Neuron (in vitro differentiated cells): ENCODE measurements at regions not wholly inside any gene's neighbourhood (a gene's known extent, or its start where the extent isn't known, plus 50 kb on each side); places are given as distances from the start of the nearest gene placed in this dataset.

Experiments
- H2AFZ ChIP-seq: one replicate; pipeline ENCODE4 v1.6.1; 2013; ENCODE audit warnings: low read depth, mild to moderate bottlenecking, inconsistent platforms, low read length, moderate library complexity
- H3K27me3 ChIP-seq: one replicate; pipeline ENCODE4 v1.6.1; 2013; ENCODE audit warnings: low read length; ENCODE audit not compliant: insufficient read depth
- H3K36me3 ChIP-seq: one replicate; pipeline ENCODE4 v1.6.1; 2013; ENCODE audit warnings: low read length; ENCODE audit not compliant: insufficient read depth
- H3K4me1 ChIP-seq: one replicate; pipeline ENCODE4 v1.6.1; 2013; ENCODE audit warnings: low read length; ENCODE audit not compliant: insufficient read depth
- H3K4me3 ChIP-seq: 2 replicates; pipeline ENCODE4 v1.5.1; 2013; ENCODE audit warnings: mild to moderate bottlenecking, low read length, moderate library complexity
- H3K9me3 ChIP-seq: one replicate; pipeline ENCODE4 v1.6.1; 2013; ENCODE audit warnings: low read length

DNA sequence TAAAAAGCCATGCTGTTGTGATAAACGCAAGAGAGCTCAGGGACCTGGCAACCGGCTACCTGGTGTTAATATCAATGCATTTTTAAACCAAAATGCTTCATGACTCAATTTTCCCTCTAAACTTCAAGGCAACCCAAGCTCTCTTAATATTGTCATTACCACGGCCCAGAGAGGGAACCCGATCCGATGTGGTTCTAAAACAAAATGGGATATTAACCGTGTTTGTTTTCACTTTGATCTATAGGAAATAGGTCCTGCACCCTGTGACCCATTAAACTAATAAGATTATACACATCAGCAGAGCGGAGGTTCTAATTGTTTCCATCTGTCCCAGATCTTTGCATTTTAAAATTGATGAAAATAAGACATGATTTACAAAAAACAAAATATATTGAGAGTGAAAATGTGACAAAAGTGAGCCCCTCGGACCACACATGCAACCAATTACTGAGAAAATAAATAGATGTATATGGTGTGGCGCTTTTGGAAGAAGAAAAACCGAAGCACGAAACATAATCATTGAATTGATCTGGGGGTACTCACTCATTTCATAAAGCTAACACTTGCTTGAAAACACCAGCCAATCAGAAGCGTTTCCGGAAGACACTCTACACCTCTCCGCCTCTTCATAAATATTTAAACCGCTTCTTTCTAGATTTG is 290.3 kb upstream of the NFE2L3 start:
- H3K4me1 ChIP-seq, result peaks cover 20% of the 10 kb centered on the region
- peak overlapping the region; percentile 22 for H3K4me3 ChIP-seq
- no peak overlapping the region for H2AFZ ChIP-seq
- H3K9me3 ChIP-seq, result peaks cover 4% of the 10 kb centered on the region
- H3K36me3 ChIP-seq, result no peaks in the 10 kb centered on the region
- H3K27me3 ChIP-seq, result peaks cover 70% of the 10 kb centered on the region

DNA sequence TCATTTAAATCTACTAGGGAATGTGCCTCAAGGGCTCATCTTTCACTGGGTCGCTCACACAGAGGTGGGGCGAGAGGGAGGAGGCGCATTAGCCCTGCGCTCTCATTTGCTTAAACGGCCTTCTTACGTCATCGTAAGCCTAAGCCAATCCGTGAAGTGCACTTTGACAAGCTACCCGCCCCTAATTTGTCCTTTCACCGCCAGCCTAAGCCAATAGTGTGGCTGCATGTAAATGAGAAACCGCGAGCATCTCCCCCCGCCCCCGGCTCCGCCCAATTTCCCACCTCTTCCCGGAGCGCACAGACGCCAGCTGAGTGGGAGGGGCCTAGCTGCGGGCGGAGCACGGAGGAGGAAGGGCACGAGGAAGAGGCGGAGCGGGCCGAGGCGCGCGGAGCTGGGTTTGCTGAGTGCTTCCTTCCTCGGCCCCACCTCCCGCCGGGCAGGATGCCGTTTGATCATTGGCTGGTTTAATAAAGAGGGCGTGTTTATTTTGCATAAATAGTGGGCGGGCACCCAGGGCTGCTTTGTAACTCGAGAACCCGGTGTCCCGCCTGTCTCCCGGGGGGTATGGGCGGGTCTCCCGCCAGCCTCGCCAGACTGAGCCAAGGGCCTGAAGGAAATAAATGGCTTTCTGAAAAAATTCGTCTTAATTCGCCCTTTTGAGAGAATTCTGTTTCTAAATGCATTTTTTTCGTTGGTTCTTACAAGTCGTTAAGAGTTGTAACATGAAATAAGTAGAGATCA is 289.6 kb upstream of the NFE2L3 start:
- peak overlapping the region; percentile 22 for H3K4me3 ChIP-seq
- peaks cover 20% of the 10 kb centered on the region for H3K4me1 ChIP-seq
- no peaks in the 10 kb centered on the region for H3K36me3 ChIP-seq
- H3K9me3 ChIP-seq, result peaks cover 4% of the 10 kb centered on the region
- H3K27me3 ChIP-seq, result peaks cover 70% of the 10 kb centered on the region
- no peak overlapping the region for H2AFZ ChIP-seq

DNA sequence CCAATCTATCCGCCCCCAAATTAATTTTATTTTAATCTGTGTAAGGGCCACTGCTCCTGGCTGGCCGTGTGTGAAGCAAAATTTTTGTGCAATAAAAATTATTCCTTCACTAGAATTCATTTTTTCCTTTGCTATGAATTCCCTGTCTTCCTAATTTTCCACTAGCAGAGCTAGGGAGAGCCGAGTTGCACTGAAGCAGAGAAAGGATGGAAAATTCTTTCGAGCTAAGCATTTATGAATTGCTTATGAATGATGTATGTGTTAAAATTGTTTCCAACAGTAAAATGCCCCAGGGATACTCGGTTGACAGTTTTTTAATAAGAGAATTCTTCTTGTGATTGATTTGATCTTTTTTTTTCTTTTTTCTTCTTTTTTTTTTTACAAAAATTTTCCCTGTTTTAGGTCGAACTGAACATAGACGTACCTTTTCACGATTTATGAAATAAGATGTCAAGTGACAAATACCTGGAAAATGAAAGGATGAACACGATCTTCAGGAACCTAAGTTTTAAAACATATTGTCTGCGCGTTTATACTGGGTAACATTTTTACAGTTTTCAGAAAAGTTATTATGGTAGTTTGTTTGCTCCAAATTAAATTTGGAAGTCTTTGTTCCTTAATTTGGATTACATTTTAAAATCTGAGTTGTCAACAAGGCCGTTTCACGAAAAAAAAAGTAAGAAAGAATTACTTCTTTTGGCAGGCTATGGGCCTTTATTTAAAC is 288.8 kb upstream of the NFE2L3 start:
- Histone ChIP-seq H3K4me3 (peak overlapping the region; percentile 10), H3K27me3 (peaks cover 63% of the 10 kb centered on the region)

DNA sequence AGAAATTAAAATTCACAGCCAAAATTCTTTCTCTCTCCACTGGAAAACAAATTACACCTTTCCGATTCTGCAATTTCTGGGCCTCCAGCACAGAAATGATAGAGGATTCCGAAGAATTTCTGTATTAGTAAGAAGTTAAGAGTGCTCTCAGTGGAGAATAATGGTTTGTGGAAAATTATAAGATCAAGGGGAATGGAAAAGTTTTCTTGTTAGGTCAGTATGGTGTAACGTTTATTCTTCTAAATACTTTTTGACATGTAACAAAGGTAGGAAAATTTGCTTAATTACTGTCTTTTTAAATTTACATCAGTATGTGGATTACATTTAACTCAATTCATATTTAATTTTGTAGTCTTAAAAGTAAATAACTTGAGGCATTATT is 288.3 kb upstream of the NFE2L3 start:
- peaks cover 63% of the 10 kb centered on the region for H3K27me3 ChIP-seq
- H3K36me3 ChIP-seq, result no peaks in the 10 kb centered on the region
- no peak overlapping the region for H2AFZ ChIP-seq
- H3K4me1 ChIP-seq, result peaks cover 12% of the 10 kb centered on the region
- no peak overlapping the region for H3K4me3 ChIP-seq
- H3K9me3 ChIP-seq, result peaks cover 4% of the 10 kb centered on the region

More for the DNA sequence above, 288.8 kb upstream of the NFE2L3 start:
- H2AFZ ChIP-seq, result no peak overlapping the region
- H3K4me1 ChIP-seq, result peaks cover 14% of the 10 kb centered on the region
- peaks cover 4% of the 10 kb centered on the region for H3K9me3 ChIP-seq
- H3K36me3 ChIP-seq, result no peaks in the 10 kb centered on the region

DNA sequence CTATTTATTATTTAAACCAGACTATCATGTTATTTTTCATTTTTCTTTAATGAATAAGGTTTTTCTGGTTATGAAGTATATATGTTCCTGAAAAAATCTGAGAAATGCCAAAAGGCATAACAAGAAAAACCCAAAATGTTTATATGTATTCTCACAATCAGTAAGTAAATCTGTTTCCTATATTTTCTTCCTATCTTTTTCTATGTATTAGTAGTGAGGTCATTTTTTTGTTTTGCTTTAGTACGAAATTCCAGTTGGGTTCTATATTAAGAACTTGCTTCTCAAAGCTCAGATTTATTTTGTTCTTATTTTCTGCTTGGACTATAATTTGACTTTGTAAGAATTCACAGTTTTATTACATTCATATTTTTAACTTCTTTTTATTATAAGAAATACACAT is 287.5 kb upstream of the NFE2L3 start:
- H3K4me3 ChIP-seq, result no peak overlapping the region
- no peaks in the 10 kb centered on the region for H3K36me3 ChIP-seq
- H3K9me3 ChIP-seq, result no peaks in the 10 kb centered on the region
- H3K4me1 ChIP-seq, result peaks cover 12% of the 10 kb centered on the region
- H2AFZ ChIP-seq, result no peak overlapping the region
- H3K27me3 ChIP-seq, result peaks cover 59% of the 10 kb centered on the region

DNA sequence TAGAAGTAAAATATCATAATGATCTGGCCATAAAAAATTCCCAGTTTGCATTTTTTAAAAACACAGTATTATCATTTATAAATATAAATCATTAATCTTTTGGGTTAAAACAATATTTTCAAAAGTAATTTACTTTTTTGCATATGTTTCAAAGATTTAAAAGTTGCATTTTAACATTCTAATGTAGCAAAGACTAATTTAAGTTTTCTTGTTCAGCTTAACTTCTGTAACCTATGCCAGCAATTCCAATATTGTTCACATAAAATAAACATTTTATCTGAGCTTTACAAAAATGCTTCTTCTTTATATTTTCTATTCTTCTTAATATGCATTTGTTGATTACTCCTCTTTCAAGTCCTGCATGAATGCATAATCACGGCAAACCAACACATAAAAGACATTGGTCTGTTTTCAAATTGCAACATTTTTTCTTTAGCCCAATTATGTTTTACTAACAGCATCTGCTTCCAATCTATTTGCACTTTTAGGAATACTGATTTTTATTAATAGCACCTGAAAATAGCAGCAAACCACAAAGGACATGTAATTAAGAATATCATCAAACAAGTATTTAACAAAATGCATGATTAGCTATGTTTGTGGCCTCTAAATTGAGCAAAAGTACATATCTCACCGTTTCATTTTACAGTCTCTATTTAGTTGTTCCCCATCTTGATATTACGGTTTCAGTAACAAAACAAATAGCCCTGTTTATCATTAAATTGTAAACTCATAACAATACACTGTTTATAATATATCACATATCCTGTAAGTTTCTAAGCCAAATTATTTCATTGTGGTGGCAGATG is 286.9 kb upstream of the NFE2L3 start:
- peaks cover 57% of the 10 kb centered on the region for H3K27me3 ChIP-seq
- no peak overlapping the region for H3K4me3 ChIP-seq
- peaks cover 12% of the 10 kb centered on the region for H3K4me1 ChIP-seq
- no peak overlapping the region for H2AFZ ChIP-seq
- no peaks in the 10 kb centered on the region for H3K9me3 ChIP-seq
- no peaks in the 10 kb centered on the region for H3K36me3 ChIP-seq

DNA sequence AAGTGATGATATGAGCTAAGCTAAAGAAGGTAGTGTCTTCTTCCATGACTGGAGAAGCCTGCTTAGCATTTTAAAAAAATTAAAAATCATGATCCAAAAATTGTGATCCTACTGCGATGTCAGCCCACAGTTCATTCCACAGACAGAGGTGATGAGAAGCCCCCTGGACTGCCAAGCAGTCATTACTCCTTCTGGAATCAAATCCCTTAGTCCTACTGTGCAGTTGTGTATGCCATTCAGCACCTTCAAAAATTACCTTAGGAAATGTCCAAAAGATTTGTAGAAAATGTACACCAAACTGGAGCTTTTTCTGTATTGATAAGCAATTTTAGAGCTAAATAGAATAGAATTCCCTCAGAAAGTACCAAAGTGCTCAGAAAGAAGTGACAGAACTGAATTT is 283.5 kb upstream of the NFE2L3 start:
- Histone ChIP-seq H2AFZ (no peak overlapping the region), H3K9me3 (no peaks in the 10 kb centered on the region), H3K36me3 (no peaks in the 10 kb centered on the region), H3K27me3 (peaks cover 59% of the 10 kb centered on the region), H3K4me3 (no peak overlapping the region), H3K4me1 (no peaks in the 10 kb centered on the region)

DNA sequence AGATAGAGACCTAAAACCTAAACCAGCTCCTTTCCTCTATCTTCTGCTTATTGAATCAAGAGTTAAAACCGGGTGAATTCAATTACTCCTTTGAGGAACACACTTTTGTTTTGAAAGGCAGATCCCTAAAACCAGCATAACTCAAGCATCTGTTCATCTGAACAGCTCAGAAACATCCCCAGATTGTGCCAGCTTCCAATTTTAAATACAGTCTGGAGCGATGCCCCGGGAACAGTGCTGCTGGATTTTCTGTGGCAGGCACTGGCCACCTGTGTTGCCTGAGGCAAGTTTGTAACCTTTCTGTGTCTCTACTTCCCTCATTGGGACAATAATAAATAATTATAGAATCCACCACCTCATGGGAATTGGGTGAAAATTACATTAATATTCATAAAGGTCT is 281.4 kb upstream of the NFE2L3 start:
- Histone ChIP-seq H2AFZ (no peak overlapping the region), H3K9me3 (no peaks in the 10 kb centered on the region), H3K36me3 (no peaks in the 10 kb centered on the region), H3K4me3 (no peak overlapping the region), H3K27me3 (peaks cover 54% of the 10 kb centered on the region), H3K4me1 (no peaks in the 10 kb centered on the region)

DNA sequence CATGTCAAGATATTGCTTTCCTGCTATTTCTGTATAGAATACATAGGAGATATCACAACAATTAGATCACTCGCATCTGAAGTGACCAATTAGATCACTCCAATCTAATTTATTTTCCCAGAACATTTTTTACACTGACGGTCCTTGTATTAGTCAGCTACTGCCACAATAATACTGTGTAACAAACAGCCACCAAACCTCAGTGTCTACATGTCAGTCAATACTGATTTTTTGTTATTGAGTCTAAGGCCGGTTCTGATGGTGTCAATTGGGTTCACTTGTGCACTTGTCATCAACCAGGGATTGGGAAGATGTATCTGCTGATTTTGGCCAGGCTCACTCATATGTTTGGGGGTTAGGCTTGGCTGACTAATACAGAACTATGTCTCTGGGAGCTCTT is 275.9 kb upstream of the NFE2L3 start:
- Histone ChIP-seq H3K9me3 (no peaks in the 10 kb centered on the region), H2AFZ (no peak overlapping the region), H3K36me3 (no peaks in the 10 kb centered on the region), H3K27me3 (peaks cover 41% of the 10 kb centered on the region), H3K4me1 (no peaks in the 10 kb centered on the region), H3K4me3 (no peak overlapping the region)

DNA sequence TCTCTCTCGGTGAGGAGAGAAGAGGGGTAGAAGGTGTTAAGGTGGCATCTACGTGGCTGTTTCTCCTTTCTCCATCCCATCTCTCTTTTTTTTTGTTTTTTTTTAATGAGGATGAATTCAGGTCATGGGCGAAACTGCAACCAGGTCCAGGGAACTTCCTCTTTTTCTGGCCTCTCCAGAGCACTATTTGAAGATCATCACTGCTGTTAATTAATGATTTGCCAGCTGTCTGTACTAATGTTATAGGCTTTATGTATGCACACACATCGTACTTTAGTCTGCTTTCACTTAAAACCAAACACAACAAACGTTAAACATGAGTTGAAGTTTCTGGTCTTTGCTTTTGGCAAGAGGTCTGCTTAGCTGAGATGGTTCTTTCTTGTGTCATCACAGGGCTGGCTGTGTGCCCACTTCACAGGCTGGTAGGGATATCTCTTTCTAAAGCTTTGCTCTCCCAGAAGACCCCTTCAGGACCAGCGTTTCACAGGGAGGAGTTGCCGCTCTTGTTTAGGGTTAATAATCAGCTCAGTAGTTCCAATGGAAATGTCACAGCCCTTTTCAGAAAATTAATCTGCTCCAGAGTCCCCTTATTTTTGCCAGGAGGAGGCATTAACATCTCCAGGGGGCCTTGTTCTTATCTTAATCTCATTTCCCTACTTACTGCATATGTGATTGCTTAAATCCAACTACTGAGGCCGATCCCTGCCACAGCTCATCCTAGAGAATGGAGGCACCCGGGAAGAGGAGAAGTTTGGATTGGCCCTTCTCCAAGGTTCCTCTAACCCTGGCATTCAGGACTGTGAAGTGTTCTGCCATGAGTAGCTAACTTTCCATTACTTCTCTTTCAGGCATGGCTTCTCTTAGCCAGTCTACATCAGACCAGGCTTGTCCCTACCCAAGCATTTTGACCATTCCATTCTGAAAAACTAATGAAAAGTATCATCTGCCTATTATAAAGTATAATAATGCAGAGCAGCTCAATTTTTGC is 273.9 kb upstream of the NFE2L3 start:
- H3K4me1 ChIP-seq, result no peaks in the 10 kb centered on the region
- H3K36me3 ChIP-seq, result no peaks in the 10 kb centered on the region
- no peak overlapping the region for H2AFZ ChIP-seq
- H3K27me3 ChIP-seq, result peaks cover 39% of the 10 kb centered on the region
- H3K4me3 ChIP-seq, result no peak overlapping the region
- H3K9me3 ChIP-seq, result no peaks in the 10 kb centered on the region

DNA sequence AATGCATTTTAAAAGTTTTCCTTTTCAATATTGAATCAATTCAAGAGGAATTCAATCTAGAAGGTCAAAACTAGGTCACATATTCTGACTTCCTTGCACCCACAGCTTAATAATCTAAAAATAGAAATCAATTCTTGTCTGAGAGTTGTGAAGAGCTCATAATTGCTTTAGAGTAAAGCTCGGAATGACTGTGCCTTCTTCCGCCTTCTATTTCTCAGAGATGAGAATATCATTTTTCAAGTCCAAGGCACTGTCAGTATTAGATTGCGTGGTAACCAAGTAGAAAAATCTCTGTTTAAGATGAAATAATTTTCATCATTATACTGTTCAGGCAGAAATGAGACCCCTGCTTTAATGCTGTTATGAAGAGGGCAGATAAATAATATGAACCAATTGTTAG is 272.2 kb upstream of the NFE2L3 start:
- Histone ChIP-seq H3K9me3 (no peaks in the 10 kb centered on the region), H3K27me3 (peaks cover 34% of the 10 kb centered on the region), H3K36me3 (no peaks in the 10 kb centered on the region), H2AFZ (no peak overlapping the region), H3K4me1 (no peaks in the 10 kb centered on the region), H3K4me3 (no peak overlapping the region)
